DMS53 treated with DMSO at 0.1 percent for 48 hours (cell line): ENCODE measurements at regions not wholly inside any gene's neighbourhood (a gene's known extent, or its start where the extent isn't known, plus 50 kb on each side); places are given as distances from the start of the nearest gene placed in this dataset.

Experiments
- DNase-seq: peaks from one replicate; lab custom pipeline; 2025; ENCODE audit not compliant: unreplicated experiment; lab: John Stamatoyannopoulos, UW

DNA sequence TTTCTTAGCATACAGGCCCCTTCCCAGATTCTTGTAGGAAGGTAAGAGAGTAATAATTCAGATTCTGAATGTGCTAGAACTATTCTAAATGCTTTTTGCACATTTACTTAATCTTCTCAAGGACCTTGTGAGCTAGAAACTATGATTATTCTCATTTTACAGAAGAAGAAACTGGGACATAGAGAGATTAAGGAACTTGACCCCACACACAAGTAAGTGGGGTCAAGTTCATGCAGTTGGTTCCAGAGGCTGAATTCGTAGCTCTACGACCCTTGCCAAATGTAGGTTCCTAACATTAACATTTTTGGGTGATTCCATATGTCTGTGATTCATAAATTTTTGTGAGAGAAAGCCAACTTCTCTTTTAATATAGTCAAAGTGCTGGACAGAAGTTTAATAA lies 238.1 kb downstream of the LACC1 start:
- no peak for DNase-seq

DNA sequence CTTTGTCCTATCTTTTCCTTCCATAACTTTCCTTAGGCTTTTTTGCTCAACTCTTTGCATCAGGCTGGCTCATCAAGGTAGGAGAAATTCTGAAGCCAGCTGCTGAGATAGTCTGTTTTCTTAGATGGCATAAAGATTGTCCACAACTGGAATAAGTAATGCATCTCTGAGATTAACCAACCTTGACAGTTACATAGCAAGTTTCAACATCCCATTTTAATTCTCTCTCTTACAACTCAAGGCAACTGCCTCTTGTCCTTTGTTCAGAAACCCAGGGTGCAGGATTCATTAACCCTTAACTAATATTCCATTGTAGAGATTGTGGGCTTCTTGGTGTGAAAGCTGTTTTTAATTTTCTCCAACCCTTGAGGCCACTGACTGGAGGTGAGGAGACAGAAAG lies 239.2 kb downstream of the LACC1 start:
- no peak for DNase-seq

DNA sequence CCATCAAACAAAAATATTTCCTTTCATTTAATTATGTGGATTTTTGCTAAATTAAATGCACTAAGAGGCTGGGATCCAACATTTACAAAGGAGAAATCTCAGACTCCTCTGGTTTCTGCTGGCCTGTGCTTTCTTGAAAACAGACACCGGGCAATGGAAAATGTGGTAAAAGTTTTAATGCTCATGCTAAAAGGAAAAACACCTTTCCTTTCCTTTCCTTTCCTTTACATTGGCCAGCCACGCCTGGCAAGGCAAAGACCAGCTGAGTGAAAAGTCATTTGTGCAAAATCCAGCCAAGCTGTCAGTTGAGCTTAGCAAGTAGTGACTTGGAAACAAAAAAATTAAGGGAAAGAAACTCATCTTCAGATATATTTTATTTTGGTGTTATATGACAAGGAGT lies 240.3 kb downstream of the LACC1 start:
- DNase-seq = no peak

DNA sequence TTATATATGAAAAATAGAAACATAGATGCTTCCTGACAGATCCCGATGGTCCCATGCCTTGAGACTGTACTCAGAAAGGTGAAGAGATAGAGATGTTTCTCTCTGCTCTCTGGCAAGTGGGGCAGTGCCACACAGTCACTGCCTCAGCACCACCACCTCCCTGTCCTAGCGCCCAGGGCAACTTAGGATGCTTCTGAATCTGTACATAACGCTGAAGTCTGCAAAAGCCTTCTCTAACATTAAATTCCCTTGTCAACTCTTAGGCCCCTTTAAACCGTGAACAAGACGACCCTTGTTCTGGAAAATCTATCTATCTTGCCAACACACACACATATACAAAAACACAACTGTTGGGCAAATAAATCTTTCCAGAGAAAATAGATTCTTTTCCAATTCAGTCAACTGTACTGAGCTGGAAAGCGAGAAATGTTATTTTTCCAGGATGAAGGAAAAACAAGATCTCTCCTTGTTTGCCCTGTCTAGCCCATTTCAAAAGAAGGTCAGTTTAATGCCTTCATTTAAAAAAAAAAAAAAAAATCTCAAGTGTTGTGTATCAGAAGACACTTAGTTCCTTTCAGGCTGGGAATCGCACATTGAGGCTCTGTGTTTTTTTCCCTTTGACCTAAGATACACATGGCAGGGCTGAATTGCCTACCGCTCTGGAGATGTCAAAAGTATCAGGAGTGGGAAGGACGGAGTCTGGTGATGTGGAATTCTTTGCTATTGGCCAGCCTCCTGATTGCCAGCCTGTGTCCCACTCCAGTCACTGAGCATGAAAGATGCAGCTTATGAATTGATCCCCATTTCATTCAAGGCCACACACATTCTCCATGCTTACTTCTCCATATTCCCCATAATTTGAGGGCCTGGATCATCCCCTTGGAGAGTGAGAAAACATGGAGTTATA lies 241.4 kb downstream of the LACC1 start:
- no peak for DNase-seq

DNA sequence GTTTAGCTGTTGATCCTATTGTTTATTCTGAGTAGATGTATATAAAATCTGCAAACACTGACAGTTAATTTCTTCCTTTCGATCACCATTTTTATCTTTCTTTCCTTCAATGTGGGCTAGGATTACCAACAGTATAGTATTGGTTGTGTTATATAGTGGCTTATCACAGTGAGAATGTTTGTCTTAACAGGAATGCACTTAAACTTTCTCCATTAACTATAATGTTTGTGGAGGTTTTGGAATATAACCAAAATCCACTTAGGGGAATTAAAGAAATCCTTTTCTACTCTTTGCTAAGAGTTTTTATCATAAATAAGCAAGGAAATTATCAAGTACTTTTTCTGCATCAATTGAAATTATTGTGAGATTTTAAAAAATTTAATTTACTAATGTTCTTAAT lies 244.6 kb downstream of the LACC1 start:
- DNase-seq = no peak

DNA sequence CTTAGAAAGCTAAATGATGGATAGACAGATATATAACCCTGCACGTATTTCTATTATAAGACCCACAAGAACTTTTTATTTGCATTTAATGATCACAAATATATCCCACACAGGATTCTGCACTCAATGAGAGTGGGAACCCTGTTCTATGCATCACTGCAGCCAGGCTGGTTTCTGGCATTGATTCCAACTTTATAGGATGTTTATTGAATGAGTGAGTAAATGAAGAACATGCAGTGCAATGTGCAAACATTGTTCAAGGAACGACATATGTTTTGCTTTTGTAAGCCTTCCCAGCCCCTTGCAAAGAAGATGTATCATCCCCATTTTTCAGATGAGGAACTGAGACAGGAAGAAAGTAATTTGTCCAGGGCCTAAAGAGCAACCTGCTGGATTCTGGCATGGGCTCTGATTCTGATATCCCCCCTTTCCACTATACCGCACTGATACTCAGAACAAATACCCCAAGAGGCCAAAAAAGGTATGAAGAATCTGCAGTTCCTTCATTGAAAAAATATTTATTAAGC lies 246.3 kb downstream of the LACC1 start:
- no peak for DNase-seq

DNA sequence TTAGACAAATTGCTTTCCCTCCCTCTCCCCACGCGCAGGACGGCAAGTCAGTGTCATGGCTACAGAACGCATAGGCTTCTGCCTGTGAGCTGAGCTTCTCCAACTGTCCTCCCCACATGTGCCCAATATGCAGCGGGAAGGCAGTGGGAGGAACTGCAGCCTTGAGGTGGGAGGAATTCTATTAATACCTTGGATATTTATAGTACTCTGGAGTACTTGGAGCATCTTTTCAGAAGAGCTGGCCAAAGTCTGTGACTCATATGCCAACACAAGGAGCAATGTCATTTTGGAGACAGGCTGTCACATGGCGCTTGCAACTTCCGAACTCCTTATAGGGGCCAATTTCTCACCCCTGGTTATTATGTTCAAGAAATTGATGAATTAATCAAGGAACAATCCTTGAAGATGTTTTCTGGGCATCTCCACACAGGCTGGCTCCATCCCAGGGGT lies 245.0 kb upstream of the SERP2 start:
- no peak for DNase-seq

DNA sequence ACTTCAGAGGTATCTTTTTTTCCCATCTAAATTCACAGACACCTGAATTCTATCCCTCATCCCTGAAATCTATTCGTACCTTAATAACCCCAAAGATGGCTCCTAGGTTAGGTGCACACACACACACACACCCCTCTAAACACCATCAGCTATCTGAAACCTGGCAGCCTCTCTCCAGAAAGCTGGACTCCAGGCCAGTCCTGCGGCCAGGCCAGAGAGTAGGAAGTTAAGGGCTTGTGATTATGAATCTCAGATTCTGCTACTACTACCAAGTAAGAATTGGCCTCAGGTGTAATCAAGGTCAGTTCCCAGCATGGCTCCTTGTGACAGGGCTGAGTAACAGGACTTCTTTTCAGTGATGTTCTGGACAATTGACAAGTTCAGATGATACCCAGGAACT lies 244.2 kb upstream of the SERP2 start:
- no peak for DNase-seq

DNA sequence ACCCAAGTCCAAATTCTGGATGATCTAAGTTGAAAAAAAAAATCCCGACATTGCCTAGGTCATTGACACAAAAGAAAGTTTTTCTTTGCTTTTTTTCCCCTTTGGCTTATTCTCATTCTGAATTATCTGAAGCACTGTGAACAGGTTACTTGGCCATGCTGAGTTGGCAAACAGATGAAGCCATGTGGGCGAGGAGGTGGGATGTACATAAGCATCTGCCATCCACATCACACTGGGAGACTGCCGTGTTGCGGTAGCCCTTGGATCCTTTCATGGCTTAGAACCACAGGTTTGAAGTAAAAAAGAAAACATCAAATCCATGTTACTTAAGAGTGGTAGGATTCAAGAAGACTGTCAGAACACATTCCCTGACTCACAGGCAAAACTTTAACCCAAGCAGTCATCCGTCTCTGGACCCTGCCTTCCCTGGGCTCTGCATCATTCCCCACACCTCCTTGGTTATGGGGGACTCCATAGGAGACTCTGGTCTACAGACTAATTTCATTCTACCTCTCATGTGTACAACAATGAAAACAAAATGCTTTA lies 242.5 kb upstream of the SERP2 start:
- DNase-seq = no peak

DNA sequence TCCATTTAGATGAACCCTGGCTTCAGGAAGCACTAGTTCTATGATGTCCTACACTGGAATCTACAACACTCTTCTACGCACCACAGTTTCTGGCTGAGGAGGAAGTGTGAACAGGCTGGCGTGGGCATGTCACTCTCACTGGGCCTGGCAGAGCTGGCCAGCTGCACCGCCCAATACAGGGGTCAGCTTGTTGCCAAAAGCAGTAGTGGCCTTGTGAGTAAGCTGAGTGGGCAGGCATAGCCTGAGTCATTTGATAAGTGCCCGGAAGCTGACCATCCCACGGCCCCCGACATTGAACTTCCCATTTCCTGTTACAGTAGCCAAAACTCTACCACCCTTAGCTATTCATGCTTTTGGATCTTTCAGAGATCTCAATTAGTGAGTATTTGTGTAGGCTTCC lies 240.9 kb upstream of the SERP2 start:
- no peak for DNase-seq

DNA sequence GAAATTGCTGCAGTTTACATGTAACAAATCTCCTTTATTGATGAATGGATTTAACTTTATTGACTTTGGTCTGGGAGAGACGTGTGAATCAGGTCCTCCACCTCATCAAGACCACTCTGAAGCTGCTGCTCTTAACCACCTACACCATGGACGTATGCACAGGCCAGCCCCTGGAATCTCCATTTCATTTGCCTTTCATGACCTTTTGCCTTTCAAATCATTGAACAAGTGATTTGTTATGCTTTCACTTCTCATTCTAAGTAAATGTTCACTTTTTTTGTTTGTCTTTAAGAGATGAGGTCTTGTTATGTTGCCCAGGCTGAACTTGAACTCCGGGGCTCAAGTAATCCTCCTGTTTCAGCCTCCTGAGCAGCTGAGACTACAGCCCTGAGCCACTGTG lies 240.0 kb upstream of the SERP2 start:
- no peak for DNase-seq

DNA sequence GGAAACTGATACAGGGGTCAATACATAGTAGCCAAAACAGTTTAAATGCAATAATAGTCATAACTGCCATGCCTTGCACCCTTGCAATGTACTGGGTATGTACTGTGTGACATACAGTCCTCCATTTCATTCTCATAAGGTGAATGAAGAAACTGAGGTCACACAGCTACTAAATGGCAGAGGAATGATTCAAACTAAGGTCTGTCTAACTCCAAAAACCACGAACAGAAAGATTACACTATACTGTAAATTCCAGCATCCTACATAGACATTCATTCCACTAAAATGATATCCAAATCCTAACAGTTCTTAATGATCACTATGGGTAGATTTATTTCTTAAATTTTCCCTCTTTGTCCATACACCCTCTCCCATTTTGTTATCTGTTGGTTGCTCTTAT lies 238.1 kb upstream of the SERP2 start:
- DNase-seq = no peak

DNA sequence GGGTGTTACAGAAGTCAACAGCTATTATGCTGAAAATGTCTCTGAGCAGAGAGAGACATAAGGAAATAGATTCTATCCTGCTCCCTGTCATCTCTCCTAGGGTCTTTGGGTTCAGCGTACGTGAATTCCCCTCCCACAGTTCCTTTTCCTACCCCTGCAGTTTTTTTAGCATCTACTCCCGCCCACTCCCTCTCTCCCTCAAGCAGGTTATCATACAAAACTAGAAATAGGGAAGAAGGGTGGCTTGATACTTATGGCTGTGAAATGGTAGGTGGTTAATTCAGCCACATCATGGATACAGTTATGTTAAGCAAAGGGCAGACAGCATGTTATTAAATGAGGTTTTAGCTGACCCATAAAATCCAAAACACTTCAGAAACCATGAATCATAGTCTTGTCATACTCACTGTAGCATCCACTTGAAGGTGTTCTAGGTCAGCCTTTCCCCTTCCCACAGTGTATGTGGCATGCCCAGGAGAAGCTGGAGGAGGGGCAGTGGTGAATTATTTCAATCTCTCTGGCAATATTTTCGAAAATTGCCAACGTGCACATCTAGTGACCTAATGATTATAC lies 236.8 kb upstream of the SERP2 start:
- DNase-seq = peak; percentile 49

DNA sequence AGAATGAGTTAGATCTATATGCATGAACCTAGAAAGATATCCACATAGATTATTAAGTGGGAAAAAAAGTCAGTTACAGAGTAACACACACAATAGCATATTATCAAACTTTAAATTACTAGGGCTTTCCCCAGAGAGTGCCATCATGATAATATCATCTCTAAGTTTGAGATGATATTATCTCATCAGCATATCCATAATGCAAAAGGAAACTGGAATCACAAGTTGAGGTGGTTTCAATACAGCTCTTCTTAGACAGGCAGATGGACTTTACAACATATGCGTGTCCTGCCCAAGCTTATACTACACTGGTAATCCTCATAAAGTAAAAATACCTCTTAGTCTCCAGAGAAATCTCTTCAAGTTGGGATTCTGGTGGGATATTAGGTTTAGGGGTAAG lies 236.2 kb upstream of the SERP2 start:
- no peak for DNase-seq

DNA sequence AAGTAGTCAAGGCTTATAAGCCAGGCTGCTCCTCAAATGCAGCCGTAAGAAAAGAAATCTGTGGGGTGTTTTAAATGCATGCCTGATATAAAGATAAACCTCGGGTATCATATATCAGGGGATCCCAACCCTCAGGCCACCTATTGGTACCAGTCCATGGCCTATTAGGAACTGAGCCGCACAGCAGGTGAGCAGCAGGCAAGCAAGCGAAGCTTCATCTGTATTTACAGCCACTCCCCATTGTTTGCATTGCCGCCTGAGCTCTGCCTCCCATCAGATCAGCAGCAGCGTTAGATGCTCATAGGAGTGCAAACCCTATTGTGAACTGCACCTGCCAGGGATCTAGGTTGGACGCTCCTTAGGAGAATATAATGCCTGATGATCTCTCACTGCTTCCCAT lies 233.5 kb upstream of the SERP2 start:
- peak; percentile 72 for DNase-seq

DNA sequence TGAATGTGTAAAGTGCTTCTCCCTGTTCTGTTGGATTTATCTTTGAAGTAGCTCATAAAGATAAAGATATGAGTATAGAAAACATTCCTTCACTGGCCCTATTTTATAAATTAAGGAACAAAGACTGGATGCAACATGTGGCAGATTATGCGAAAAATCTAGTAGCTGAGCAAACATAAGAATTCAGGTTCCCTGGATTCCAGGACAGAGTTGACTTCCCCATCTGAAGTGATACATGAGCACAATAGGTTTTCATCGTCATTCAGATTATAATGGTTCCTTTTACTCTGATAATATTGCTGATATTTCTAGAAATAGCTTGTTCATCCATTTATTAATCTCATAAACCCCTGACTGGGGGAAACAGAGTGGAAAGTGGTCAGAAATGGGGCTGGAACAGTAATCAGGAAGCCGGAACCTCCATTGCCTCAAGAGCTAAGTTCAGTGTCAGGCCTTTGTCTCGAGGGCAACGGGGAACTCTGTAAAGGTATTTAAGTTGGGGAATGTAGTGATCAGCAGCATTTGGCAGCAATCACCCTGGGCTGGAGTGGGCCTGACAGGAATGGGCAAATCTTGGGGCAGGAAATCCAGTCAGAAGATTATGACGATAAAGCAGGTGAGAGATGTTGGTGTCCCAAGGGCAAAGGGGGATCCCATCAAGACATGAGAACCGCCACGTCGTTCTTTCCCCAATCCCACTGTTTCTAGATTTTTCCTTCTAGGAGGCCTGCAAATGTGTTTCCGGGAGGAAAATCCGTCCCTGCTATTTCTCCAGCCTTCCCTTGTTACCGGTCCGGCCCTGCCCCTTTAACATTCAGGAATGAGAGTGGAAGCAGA lies 232.5 kb upstream of the SERP2 start:
- DNase-seq = no peak

DNA sequence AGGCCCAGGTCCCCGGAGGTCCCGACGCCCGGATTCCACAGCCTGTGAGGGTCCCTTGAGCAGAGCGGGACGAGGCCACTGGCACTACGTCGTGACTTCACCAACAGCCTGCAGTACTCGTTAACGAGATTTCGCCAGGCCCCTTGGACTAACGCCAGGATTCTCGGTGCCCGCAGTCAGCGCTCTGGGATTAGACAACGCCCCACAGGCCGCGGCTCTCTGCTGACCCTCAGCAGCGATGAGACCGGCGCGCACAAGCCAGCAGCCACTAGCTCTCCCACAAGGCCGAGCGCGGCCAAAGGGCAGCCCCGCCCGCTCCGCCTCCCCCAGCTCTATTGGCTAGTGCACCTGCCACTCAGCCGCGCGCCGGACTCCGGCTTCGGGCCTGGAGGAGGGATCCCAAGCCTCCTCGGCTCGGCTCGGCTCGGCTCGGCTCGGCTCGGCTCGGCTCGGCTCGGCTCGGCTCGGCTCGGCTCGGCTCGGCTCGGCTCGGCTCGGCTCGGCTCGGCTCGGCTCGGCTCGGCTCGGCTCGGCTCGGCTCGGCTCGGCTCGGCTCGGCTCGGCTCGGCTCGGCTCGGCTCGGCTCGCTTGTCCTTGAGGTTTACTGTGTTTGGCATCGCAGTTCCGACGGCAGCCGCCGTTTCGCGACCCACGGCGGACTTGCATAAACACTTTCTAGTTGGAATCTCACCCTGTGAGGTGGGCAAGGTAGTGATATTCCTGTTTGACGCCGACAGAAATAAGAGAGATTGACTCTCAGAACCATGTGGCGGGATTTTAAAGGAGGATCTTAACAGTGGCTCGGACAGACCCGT lies 231.7 kb upstream of the SERP2 start:
- DNase-seq = peak; percentile 73

DNA sequence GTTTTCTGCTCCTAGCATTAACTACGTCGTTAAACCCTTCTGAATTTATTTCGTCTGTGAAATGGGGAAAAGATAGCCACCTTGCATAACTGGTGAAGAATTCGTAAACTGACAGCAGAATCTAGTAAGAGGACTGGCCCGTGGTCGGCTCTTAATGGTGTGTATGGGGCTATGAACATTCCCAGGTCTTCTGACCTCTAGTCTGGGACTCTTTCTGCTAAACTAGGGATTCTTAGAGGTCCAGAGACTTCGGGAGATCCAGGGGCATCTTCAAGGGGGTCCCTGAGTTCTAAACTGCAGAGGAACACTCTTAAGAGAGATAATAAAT lies 231.1 kb upstream of the SERP2 start:
- DNase-seq = no peak

DNA sequence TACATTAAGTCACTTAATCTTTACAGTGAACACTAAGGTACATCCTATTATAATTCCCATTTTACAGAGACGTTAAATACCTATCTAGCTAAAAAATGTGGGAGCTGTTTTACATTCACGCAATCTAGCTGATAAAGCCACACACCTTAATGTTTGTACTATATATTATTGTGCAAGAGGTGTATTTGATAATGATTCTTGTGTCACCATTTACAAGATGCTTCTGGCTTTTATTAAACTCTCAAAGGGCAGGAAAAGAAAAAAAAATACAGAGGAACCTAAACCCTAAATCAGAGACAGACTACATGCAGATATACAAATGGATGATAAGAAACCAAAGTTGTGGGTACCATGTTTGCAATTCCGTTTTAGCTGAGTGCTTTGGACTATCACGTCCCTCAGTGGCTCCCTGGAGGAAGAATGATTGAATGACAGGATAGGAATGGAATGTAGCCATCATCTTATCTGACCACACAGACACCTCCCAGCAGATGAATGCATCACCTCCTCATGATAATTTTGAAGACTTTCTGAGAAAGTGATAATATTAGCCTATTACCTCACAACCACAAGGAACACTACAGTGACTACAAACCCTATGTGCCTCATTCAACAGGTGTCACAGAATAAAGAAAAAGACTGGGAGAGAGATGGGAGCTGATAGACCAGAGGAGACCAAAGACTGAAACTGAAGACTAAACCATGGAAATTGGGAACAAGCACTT lies 230.5 kb upstream of the SERP2 start:
- no peak for DNase-seq

DNA sequence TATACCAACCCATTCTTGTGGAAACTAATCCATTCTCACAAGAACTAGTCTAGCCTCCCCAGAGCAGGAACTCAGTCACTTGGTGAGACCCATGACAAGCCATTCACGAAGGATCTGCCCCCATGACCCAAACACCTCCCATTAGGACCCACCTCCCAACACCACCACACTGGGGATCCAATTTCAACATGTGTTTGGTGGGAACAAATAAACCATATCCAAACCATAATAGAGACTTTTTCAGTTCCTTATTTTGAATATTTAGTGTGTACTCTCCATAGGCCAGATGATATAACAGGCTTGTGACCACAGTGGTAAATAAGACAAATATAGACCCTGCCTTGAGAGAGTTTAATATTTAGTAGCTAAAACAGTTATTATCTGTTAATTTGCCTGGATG lies 227.5 kb upstream of the SERP2 start:
- DNase-seq = no peak
